ENCODE measurements at regions not wholly inside any gene's neighbourhood (a gene's known extent, or its start where the extent isn't known, plus 50 kb on each side); places are given as distances from the start of the nearest gene placed in this dataset.
"Not testable (repeated sequence)": the region's sequence is repeated elsewhere in the genome, so short reads cannot be mapped to it uniquely, and the experiment has no call there.

GRCh38 chr19:28614634-28615545 is 598.1 kb downstream of the UQCRFS1 start:
- no peaks in the 10 kb centered on the region for H3K4me1 ChIP-seq
- H3K9me3 ChIP-seq = peaks cover 0 to 35% (median 9%) of the 10 kb centered on the region in 11 donors
- no peaks in the 10 kb centered on the region for H3K36me3 ChIP-seq
- WGBS, 2 donors = 80 to 86% methylated on average over 12 of the region's 12 CpGs
- no peak overlapping the region for H3K27ac ChIP-seq
- intact Hi-C loops (cut with DNase I) = no loop called here
- ATAC-seq (no peak), DNase-seq (no peak)
- no peak overlapping the region for H3K4me3 ChIP-seq
- TF ChIP-seq CTCF (IDR thresholded peaks at IDR 0.05) = no peak
- no peaks in the 10 kb centered on the region for H3K27me3 ChIP-seq

- no peaks in the 10 kb centered on the region for H3K4me1 ChIP-seq
- ATAC-seq (no peak), DNase-seq (no peak)
- 82 to 84% methylated on average over 8 of the region's 8 CpGs for WGBS, 2 donors
- no peak overlapping the region for H3K4me3 ChIP-seq
- no peak for TF ChIP-seq CTCF (IDR thresholded peaks at IDR 0.05)
- no peak overlapping the region for H3K27ac ChIP-seq
- no peaks in the 10 kb centered on the region for H3K36me3 ChIP-seq
- H3K9me3 ChIP-seq = peaks cover 0 to 46% (median 9%) of the 10 kb centered on the region in 11 donors
- intact Hi-C loops (cut with DNase I) = no loop called here
- no peaks in the 10 kb centered on the region for H3K27me3 ChIP-seq
Measured at GRCh38 chr19:28612275-28612769, 600.6 kb downstream of the UQCRFS1 start.

- DNase-seq; H3K36me3 ChIP-seq; H3K4me3 ChIP-seq; H3K27ac ChIP-seq; H3K4me1 ChIP-seq; ATAC-seq; intact Hi-C loops (cut with DNase I); H3K27me3 ChIP-seq: not testable (repeated sequence)
- peaks cover 0 to 56% (median 9%) of the 10 kb centered on the region in 11 donors for H3K9me3 ChIP-seq
- 82 to 89% methylated on average over 8 of the region's 8 CpGs for WGBS, 2 donors
Measured at GRCh38 chr19:28611227-28611914, 601.6 kb downstream of the UQCRFS1 start.

GRCh38 chr19:28610731-28611130 is 602.2 kb downstream of the UQCRFS1 start:
- Histone ChIP-seq H3K36me3 (no peaks in the 10 kb centered on the region), H3K4me3 (no peak overlapping the region), H3K4me1 (no peaks in the 10 kb centered on the region), H3K27ac (no peak overlapping the region), H3K9me3 (peaks cover 0 to 59% (median 9%) of the 10 kb centered on the region in 11 donors), H3K27me3 (no peaks in the 10 kb centered on the region)
- DNase-seq = no peak
- 80 to 82% methylated on average over 6 of the region's 6 CpGs for WGBS, 2 donors
- TF ChIP-seq CTCF (IDR thresholded peaks at IDR 0.05) = no peak
- ATAC-seq = no peak
- intact Hi-C loops (cut with DNase I) = no loop called here

Data from heart right ventricle (tissue), 16 donors.